HL-60 (cell line): ENCODE measurements at regions not wholly inside any gene's neighbourhood (a gene's known extent, or its start where the extent isn't known, plus 50 kb on each side); places are given as distances from the start of the nearest gene placed in this dataset.

ENCODE experiments used
- DNase-seq, 2 experiments: peaks; one replicate each; pipeline ENCODE4 v3.0.0-alpha.2; 2010 to 2020; ENCODE audit warnings: low read depth in 1 of 2, low spot score in 1 of 2
- H3K27ac ChIP-seq: fragments of 250-450 bp; sonication (Bioruptor Pico); replicated peaks from 2 replicates; pipeline ENCODE4 v1.5.1; 2020; ENCODE audit warnings: mild to moderate bottlenecking, moderate library complexity
- H3K27me3 ChIP-seq: fragments of 250-450 bp; sonication (Bioruptor Pico); 2 replicates; pipeline ENCODE4 v1.5.1; 2021; ENCODE audit warnings: mild to moderate bottlenecking, moderate library complexity; ENCODE audit not compliant: insufficient read depth, poor library complexity, severe bottlenecking
- H3K4me3 ChIP-seq: replicated peaks from 2 replicates; pipeline ENCODE4 v1.5.1; 2011; ENCODE audit warnings: mild to moderate bottlenecking, control low read depth, low read length; ENCODE audit not compliant: insufficient read depth
- CTCF ChIP-seq: IDR thresholded peaks from one replicate; pipeline ENCODE4 v1.5.1; 2011; ENCODE audit warnings: low read length, control low read depth, inconsistent platforms; ENCODE audit not compliant: insufficient read depth
- GABPA ChIP-seq: IDR thresholded peaks from 2 replicates; pipeline ENCODE4 v1.6.1; 2012; ENCODE audit warnings: low read depth
- POLR2AphosphoS5 ChIP-seq: IDR thresholded peaks from 2 replicates; pipeline ENCODE4 v1.6.1; 2012; ENCODE audit warnings: low read depth
- REST ChIP-seq: IDR thresholded peaks from 2 replicates; pipeline ENCODE4 v1.6.1; 2012; ENCODE audit warnings: low read depth; ENCODE audit not compliant: insufficient replicate concordance
- SPI1 ChIP-seq: IDR thresholded peaks from 2 replicates; pipeline ENCODE4 v1.6.1; 2012; ENCODE audit warnings: low read depth, mild to moderate bottlenecking, borderline replicate concordance

- no peak for TF ChIP-seq REST
- no peak for TF ChIP-seq CTCF
- no peak for TF ChIP-seq GABPA
- no peak for TF ChIP-seq SPI1
- no peak for TF ChIP-seq POLR2AphosphoS5
- no peak for DNase-seq
- Histone ChIP-seq H3K27ac (no peak overlapping the region), H3K27me3 (peaks cover 4% of the 10 kb centered on the region), H3K4me3 (no peak overlapping the region)
These were observed 248.1 kb upstream of the SALL3 start for GRCh38 chr18:78731398-78732032.

- Histone ChIP-seq H3K4me3 (no peak overlapping the region), H3K27ac (no peak overlapping the region), H3K27me3 (peaks cover 4% of the 10 kb centered on the region)
- no peak for DNase-seq
- no peak for TF ChIP-seq SPI1
- TF ChIP-seq POLR2AphosphoS5: no peak
These were observed 247.1 kb upstream of the SALL3 start for GRCh38 chr18:78732273-78733210.

GRCh38 chr18:78733762-78734613 is 245.6 kb upstream of the SALL3 start:
- peaks cover 4% of the 10 kb centered on the region for H3K27me3 ChIP-seq
- TF ChIP-seq GABPA (no peak), SPI1 (no peak), REST (no peak), CTCF (no peak), POLR2AphosphoS5 (no peak)
- no peak for DNase-seq

GRCh38 chr18:78734614-78734945 is 245.0 kb upstream of the SALL3 start:
- DNase-seq: no peak
- peaks cover 4% of the 10 kb centered on the region for H3K27me3 ChIP-seq
- TF ChIP-seq GABPA: no peak
- no peak for TF ChIP-seq REST
- no peak for TF ChIP-seq POLR2AphosphoS5
- no peak for TF ChIP-seq CTCF
- no peak for TF ChIP-seq SPI1
- H3K4me3 ChIP-seq: no peak overlapping the region
- no peak overlapping the region for H3K27ac ChIP-seq

More at GRCh38 chr18:78733762-78734613, 245.6 kb upstream of the SALL3 start:
- Histone ChIP-seq H3K4me3 (no peak overlapping the region), H3K27ac (no peak overlapping the region)
